Liver (tissue), 8 donors: ENCODE measurements at regions not wholly inside any gene's neighbourhood (a gene's known extent, or its start where the extent isn't known, plus 50 kb on each side); places are given as distances from the start of the nearest gene placed in this dataset.

Source experiments
- DNase-seq: peaks from one replicate; pipeline ENCODE4 v3.0.0-alpha.2; 2017; ENCODE audit warnings: low spot score
- H3K27ac ChIP-seq, 2 donors: one replicate each; pipeline ENCODE4 v1.7.0; 2013; ENCODE audit warnings: inconsistent platforms in 2 of 2, low read length in 2 of 2, control low read depth in 1 of 2, low read depth in 1 of 2, mild to moderate bottlenecking in 1 of 2
- H3K27me3 ChIP-seq, 4 donors: one replicate each; pipeline versions ENCODE4 v1.6.1 to v1.7.0; 2013; ENCODE audit warnings: low read length in 3 of 4, inconsistent platforms in 1 of 4, mild to moderate bottlenecking in 1 of 4, moderate library complexity in 1 of 4; ENCODE audit not compliant: control insufficient read depth in 4 of 4, insufficient read depth in 4 of 4
- H3K36me3 ChIP-seq, 4 donors: one replicate each; pipeline versions ENCODE4 v1.6.1 to v1.7.0; 2013; ENCODE audit warnings: low read length in 3 of 4, mild to moderate bottlenecking in 3 of 4, low read depth in 1 of 4, moderate library complexity in 1 of 4; ENCODE audit not compliant: control insufficient read depth in 4 of 4, insufficient read depth in 3 of 4
- H3K4me1 ChIP-seq, 4 donors: one replicate each; pipeline versions ENCODE4 v1.6.1 to v1.7.0; 2013; ENCODE audit warnings: low read length in 3 of 4, mild to moderate bottlenecking in 3 of 4, moderate library complexity in 1 of 4; ENCODE audit not compliant: control insufficient read depth in 4 of 4, insufficient read depth in 4 of 4
- H3K4me3 ChIP-seq, 3 donors: one replicate each; pipeline versions ENCODE4 v1.6.1 to v1.7.0; 2013; ENCODE audit warnings: low read length in 3 of 3, control low read depth in 1 of 3, low read depth in 1 of 3, mild to moderate bottlenecking in 1 of 3
- H3K9ac ChIP-seq, 2 donors: one replicate each; pipeline ENCODE4 v1.7.0; 2013; ENCODE audit warnings: low read length in 2 of 2, mild to moderate bottlenecking in 2 of 2, moderate library complexity in 2 of 2, control low read depth in 1 of 2, low read depth in 1 of 2
- H3K9me3 ChIP-seq, 4 donors: one replicate each; pipeline versions ENCODE4 v1.6.1 to v1.7.0; 2013; ENCODE audit warnings: low read length in 3 of 4; ENCODE audit not compliant: control insufficient read depth in 4 of 4
- FOXA2 ChIP-seq: IDR thresholded peaks from 2 replicates; pipeline ENCODE4 v1.6.1; 2016; ENCODE audit warnings: antibody characterized with exemption
- GABPA ChIP-seq, 2 donors: IDR thresholded peaks in 1 of 2; conservative IDR thresholded peaks in 1 of 2; 2 replicates each; pipeline ENCODE4 v1.6.1; 2016; ENCODE audit warnings: antibody characterized with exemption in 2 of 2, mild to moderate bottlenecking in 1 of 2, moderate library complexity in 1 of 2
- HNF4A ChIP-seq, 2 donors: conservative IDR thresholded peaks; 2 replicates each; pipeline ENCODE4 v1.6.1; 2016; ENCODE audit warnings: antibody characterized with exemption in 2 of 2, mild to moderate bottlenecking in 2 of 2
- HNF4G ChIP-seq: IDR thresholded peaks from 2 replicates; pipeline ENCODE4 v1.6.1; 2016; ENCODE audit warnings: antibody characterized with exemption
- JUND ChIP-seq, 2 donors: IDR thresholded peaks; 2 replicates each; pipeline ENCODE4 v1.6.1; 2016; ENCODE audit warnings: antibody characterized with exemption in 2 of 2
- NR2F2 ChIP-seq: IDR thresholded peaks from 2 replicates; pipeline ENCODE4 v1.6.1; 2016; ENCODE audit warnings: antibody characterized with exemption
- RAD21 ChIP-seq, 2 donors: IDR thresholded peaks; 2 replicates each; pipeline ENCODE4 v1.6.1; 2016; ENCODE audit warnings: antibody characterized with exemption in 2 of 2, mild to moderate bottlenecking in 2 of 2
- RXRA ChIP-seq, 2 donors: IDR thresholded peaks; 2 replicates each; pipeline ENCODE4 v1.6.1; 2017 to 2018; ENCODE audit warnings: antibody characterized with exemption in 2 of 2, mild to moderate bottlenecking in 1 of 2
- SP1 ChIP-seq: IDR thresholded peaks from 2 replicates; pipeline ENCODE4 v1.6.1; 2018; ENCODE audit warnings: antibody characterized with exemption, mild to moderate bottlenecking
- TAF1 ChIP-seq: conservative IDR thresholded peaks from 2 replicates; pipeline ENCODE4 v1.6.1; 2016; ENCODE audit warnings: antibody characterized with exemption, mild to moderate bottlenecking
- YY1 ChIP-seq: IDR thresholded peaks from 2 replicates; pipeline ENCODE4 v1.6.1; 2016; ENCODE audit warnings: antibody characterized with exemption, mild to moderate bottlenecking
- WGBS: extraction: QIAGEN DNeasy Blood & Tissue Kit; methylation state at CpG from one replicate; pipeline ENCODE4 v1.1.7; 2013; 5-methylcytosine and 5-hydroxymethylcytosine counted together
- TF ChIP-seq, protein P1 (sequence below): fragments of 150-350 bp; IDR thresholded peaks from 2 replicates; pipeline ENCODE4 v1.5.1; 2017; ENCODE audit warnings: improper control_type of control experiment, low read depth, low read length; ENCODE audit not compliant: missing input control
- TF ChIP-seq, protein P2 (sequence below): IDR thresholded peaks from 2 replicates; pipeline ENCODE4 v1.6.1; 2016; ENCODE audit warnings: antibody characterized with exemption
- TF ChIP-seq, protein P3 (sequence below): IDR thresholded peaks from 2 replicates; pipeline ENCODE4 v1.6.1; 2016; ENCODE audit warnings: antibody characterized with exemption
- donor health status: healthy.
- donor health status: healthy.
- donor health status: healthy.
- donor health status: healthy.
- donor health status: healthy.

DNA sequence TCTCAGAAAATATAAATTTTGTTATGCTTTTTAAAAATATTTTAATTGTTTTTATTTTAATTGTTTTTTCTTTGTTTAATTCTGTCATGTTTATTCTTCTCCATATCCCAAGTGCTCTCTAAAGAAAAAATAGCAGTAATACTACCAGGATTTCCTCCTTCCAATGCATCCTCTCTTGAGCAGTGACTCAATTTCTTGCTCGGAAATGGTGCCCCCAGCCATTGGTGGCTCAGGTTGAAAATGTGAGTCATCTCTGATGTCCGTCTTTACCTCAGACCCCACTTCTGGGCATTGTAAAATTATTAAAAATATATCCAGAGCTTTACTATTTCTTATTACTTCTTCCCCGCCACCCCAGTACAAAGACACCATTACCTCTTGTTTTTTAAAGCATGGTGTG is 898.5 kb downstream of the METTL15 start (continued):
- TF ChIP-seq, protein P1, sequence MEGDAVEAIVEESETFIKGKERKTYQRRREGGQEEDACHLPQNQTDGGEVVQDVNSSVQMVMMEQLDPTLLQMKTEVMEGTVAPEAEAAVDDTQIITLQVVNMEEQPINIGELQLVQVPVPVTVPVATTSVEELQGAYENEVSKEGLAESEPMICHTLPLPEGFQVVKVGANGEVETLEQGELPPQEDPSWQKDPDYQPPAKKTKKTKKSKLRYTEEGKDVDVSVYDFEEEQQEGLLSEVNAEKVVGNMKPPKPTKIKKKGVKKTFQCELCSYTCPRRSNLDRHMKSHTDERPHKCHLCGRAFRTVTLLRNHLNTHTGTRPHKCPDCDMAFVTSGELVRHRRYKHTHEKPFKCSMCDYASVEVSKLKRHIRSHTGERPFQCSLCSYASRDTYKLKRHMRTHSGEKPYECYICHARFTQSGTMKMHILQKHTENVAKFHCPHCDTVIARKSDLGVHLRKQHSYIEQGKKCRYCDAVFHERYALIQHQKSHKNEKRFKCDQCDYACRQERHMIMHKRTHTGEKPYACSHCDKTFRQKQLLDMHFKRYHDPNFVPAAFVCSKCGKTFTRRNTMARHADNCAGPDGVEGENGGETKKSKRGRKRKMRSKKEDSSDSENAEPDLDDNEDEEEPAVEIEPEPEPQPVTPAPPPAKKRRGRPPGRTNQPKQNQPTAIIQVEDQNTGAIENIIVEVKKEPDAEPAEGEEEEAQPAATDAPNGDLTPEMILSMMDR: no peak
- TF ChIP-seq FOXA2 (no peak), SP1 (no peak), YY1 (no peak), JUND (IDR thresholded peaks at IDR 0.05) (no peak), HNF4A (conservative IDR thresholded peaks at IDR 0.05) (no peak), RAD21 (IDR thresholded peaks at IDR 0.05) (no peak), GABPA (IDR thresholded peaks at IDR 0.05 in 1 of 2, conservative IDR thresholded peaks at IDR 0.05 in 1 of 2) (no peak), RXRA (IDR thresholded peaks at IDR 0.05) (no peak)

DNA sequence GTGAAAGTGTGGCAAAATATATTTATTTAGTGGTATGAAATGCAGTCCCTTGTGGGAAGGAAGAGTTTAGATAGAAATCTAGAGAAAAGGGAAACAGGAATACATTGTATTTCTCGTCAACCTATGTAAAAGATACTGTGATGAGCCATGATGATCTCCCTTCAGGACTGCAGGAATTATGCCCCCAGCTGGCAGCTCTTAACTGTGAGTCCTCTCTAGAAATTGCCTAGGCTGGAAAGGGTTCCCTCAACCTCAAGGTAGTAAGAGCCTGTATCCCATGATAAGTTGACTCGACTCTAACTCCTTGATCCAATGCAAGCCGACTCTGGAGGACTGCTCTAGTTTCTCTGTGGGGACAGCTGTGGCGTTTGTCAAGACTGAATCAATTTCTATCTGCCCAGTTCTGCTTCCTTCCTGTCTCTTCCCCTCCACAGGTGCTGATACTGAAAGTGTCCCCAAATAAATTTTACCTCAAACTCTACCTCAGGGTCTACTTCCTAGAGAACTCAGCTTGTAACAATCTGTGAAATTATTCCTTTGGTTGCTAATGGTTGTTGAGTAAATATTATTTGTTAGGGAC is 897.3 kb downstream of the METTL15 start:
- TF ChIP-seq RAD21 (IDR thresholded peaks at IDR 0.05) (no peak), TAF1 (no peak), RXRA (IDR thresholded peaks at IDR 0.05) (no peak)
- TF ChIP-seq, protein P2, sequence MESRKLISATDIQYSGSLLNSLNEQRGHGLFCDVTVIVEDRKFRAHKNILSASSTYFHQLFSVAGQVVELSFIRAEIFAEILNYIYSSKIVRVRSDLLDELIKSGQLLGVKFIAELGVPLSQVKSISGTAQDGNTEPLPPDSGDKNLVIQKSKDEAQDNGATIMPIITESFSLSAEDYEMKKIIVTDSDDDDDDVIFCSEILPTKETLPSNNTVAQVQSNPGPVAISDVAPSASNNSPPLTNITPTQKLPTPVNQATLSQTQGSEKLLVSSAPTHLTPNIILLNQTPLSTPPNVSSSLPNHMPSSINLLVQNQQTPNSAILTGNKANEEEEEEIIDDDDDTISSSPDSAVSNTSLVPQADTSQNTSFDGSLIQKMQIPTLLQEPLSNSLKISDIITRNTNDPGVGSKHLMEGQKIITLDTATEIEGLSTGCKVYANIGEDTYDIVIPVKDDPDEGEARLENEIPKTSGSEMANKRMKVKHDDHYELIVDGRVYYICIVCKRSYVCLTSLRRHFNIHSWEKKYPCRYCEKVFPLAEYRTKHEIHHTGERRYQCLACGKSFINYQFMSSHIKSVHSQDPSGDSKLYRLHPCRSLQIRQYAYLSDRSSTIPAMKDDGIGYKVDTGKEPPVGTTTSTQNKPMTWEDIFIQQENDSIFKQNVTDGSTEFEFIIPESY: no peak
- TF ChIP-seq, protein P3, sequence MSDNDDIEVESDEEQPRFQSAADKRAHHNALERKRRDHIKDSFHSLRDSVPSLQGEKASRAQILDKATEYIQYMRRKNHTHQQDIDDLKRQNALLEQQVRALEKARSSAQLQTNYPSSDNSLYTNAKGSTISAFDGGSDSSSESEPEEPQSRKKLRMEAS: no peak
- Histone ChIP-seq H3K9ac (no peak overlapping the region), H3K27ac (no peak overlapping the region), H3K4me1 (no peaks in the 10 kb centered on the region), H3K9me3 (no peaks in the 10 kb centered on the region), H3K27me3 (no peaks in the 10 kb centered on the region), H3K4me3 (no peak overlapping the region), H3K36me3 (no peaks in the 10 kb centered on the region)
- WGBS: 75% methylated on average over 4 of the region's 4 CpGs
- no peak for DNase-seq

DNA sequence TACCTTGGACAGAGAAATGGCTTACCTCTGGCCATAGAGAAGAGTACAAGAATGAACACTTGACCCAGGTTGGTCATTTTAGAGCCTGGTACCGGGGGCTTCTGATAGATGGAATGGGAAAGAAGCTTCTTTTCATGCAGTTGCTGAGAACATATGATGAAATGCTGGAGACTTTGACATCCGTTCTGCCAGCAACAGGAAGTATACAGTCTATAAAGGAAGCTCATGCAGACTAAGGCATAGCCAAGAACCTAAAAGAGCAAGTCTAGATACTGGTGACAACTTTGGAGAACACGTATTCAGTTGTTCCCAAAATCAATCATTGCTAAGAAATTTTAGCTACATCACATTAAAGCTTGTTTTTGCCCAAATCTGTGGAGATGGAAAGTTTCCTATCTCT is 894.6 kb downstream of the METTL15 start:
- H3K4me3 ChIP-seq: no peak overlapping the region
- no peak overlapping the region for H3K27ac ChIP-seq
- H3K36me3 ChIP-seq: no peaks in the 10 kb centered on the region
- H3K9ac ChIP-seq: no peak overlapping the region
- H3K27me3 ChIP-seq: no peaks in the 10 kb centered on the region
- WGBS: 60% methylated on average over 3 of the region's 3 CpGs
- no peaks in the 10 kb centered on the region for H3K4me1 ChIP-seq
- TF ChIP-seq HNF4G (no peak), YY1 (no peak), NR2F2 (no peak), TAF1 (no peak), GABPA (IDR thresholded peaks at IDR 0.05 in 1 of 2, conservative IDR thresholded peaks at IDR 0.05 in 1 of 2) (no peak)
- TF ChIP-seq, protein P1: no peak
- TF ChIP-seq, protein P2: no peak
- TF ChIP-seq, protein P3: no peak
- no peak for DNase-seq
- H3K9me3 ChIP-seq: no peaks in the 10 kb centered on the region
